Transverse colon (tissue), 4 donors: ENCODE measurements at regions not wholly inside any gene's neighbourhood (a gene's known extent, or its start where the extent isn't known, plus 50 kb on each side); places are given as distances from the start of the nearest gene placed in this dataset.

Experiments
- DNase-seq: peaks from one replicate; pipeline ENCODE4 v3.0.0-alpha.2; 2019
- H3K27ac ChIP-seq, 4 donors: fragments of 200-600 bp; sonication (generic); 2 replicates each; pipeline ENCODE4 v1.5.1; 2016 to 2018; ENCODE audit warnings: inconsistent platforms in 4 of 4
- H3K27me3 ChIP-seq: fragments of 200-600 bp; sonication (generic); 2 replicates; pipeline ENCODE4 v1.5.1; 2017; ENCODE audit warnings: inconsistent platforms
- H3K36me3 ChIP-seq, 4 donors: fragments of 200-600 bp; sonication (generic); 2 replicates each; pipeline ENCODE4 v1.5.1; 2017 to 2019; ENCODE audit warnings: inconsistent platforms in 4 of 4
- H3K4me1 ChIP-seq, 4 donors: fragments of 200-600 bp; sonication (generic); 2 replicates each; pipeline ENCODE4 v1.5.1; 2017 to 2020; ENCODE audit warnings: inconsistent platforms in 4 of 4
- H3K4me3 ChIP-seq, 4 donors: fragments of 200-600 bp; sonication (generic); 1 replicate in 1 of 4; 2 replicates in 3 of 4; pipeline versions ENCODE4 v1.5.1 to v1.6.1; 2017 to 2019; ENCODE audit warnings: inconsistent platforms in 4 of 4
- H3K9me3 ChIP-seq, 2 donors: fragments of 200-600 bp; sonication (generic); 2 replicates each; pipeline ENCODE4 v1.5.1; 2017 to 2019; ENCODE audit warnings: inconsistent platforms in 2 of 2
- CTCF ChIP-seq, 5 experiments: fragments of 200-600 bp in 3 of 5; fragments of 450-650 bp in 2 of 5; sonication (generic) in 3 of 5; IDR thresholded peaks; 1 replicate in 2 of 5; 2 replicates in 3 of 5; pipeline ENCODE4 v1.5.1; 2016 to 2017; ENCODE audit warnings: antibody characterized with exemption in 5 of 5, inconsistent platforms in 3 of 5, mild to moderate bottlenecking in 2 of 5, moderate library complexity in 1 of 5
- EP300 ChIP-seq: sonication (generic); formaldehyde crosslinking; IDR thresholded peaks from one replicate; pipeline ENCODE4 v1.6.1; 2017; ENCODE audit warnings: antibody characterized with exemption, low read depth
- POLR2A ChIP-seq: fragments of 450-650 bp; IDR thresholded peaks from one replicate; pipeline ENCODE4 v1.6.1; 2016; ENCODE audit warnings: antibody characterized with exemption, mild to moderate bottlenecking, moderate library complexity
- POLR2AphosphoS5 ChIP-seq, 3 donors: sonication (generic); formaldehyde crosslinking; IDR thresholded peaks; one replicate each; pipeline ENCODE4 v1.6.1; 2016; ENCODE audit warnings: antibody characterized with exemption in 3 of 3
- WGBS, 2 donors: methylation state at CpG; one replicate each; pipeline ENCODE4 v1.1.5; 2018; ENCODE audit warnings: low coverage in 1 of 2; 5-methylcytosine and 5-hydroxymethylcytosine counted together
- in situ Hi-C, 4 donors: fragments of 200-750 bp; cut with MboI; loops; one replicate each; pipeline versions ENCODE4 v1.15.0 to v1.15.1; 2017; ENCODE audit warnings: low sequenced_read_pairs in 3 of 4, low pct_ligation_motif_present in 1 of 4, low pct_unique_long_range_greater_than_20kb in 1 of 4
- intact Hi-C: fragments of 100-400 bp; cut with DNase I; formaldehyde crosslinking; loops from one replicate; pipeline ENCODE4 v1.15.1; 2023; ENCODE audit warnings: low total_unique reads

GRCh38 chr11:116394022-116394421, 378.8 kb downstream of the BUD13 start:
- H3K36me3 ChIP-seq, result no peaks in the 10 kb centered on the region
- 40 to 71% methylated on average over 1 to 3 of the region's 3 CpGs for WGBS, 2 donors
- no peaks in the 10 kb centered on the region for H3K27me3 ChIP-seq
- DNase-seq, result no peak
- TF ChIP-seq POLR2AphosphoS5 (IDR thresholded peaks at IDR 0.05) (no peak), EP300 (no peak), CTCF (IDR thresholded peaks at IDR 0.05) (no peak), POLR2A (no peak)
- intact Hi-C loops, result no loop called here
- H3K9me3 ChIP-seq, result no peaks in the 10 kb centered on the region
- in situ Hi-C loops, result no loop called here
- H3K4me1 ChIP-seq, result peaks cover 0 to 17% (median 1%) of the 10 kb centered on the region in 4 donors
- H3K27ac ChIP-seq, result no peak overlapping the region
- no peak overlapping the region for H3K4me3 ChIP-seq

GRCh38 chr11:116390963-116391362, 381.8 kb downstream of the BUD13 start:
- no peak overlapping the region for H3K27ac ChIP-seq
- no peak for TF ChIP-seq EP300
- no peak for TF ChIP-seq CTCF (IDR thresholded peaks at IDR 0.05)
- no peak for TF ChIP-seq POLR2A
- TF ChIP-seq POLR2AphosphoS5 (IDR thresholded peaks at IDR 0.05), result no peak
- no peak for DNase-seq
- H3K27me3 ChIP-seq, result no peaks in the 10 kb centered on the region
- H3K4me3 ChIP-seq, result no peak overlapping the region
- H3K36me3 ChIP-seq, result no peaks in the 10 kb centered on the region
- intact Hi-C loops, result no loop called here
- in situ Hi-C loops, result no loop called here
- WGBS, 2 donors, result 54 to 63% methylated on average over 3 of the region's 3 CpGs
- H3K4me1 ChIP-seq, result peaks cover 0 to 1% (median under 1%) of the 10 kb centered on the region in 4 donors
- no peaks in the 10 kb centered on the region for H3K9me3 ChIP-seq

GRCh38 chr11:116388146-116388545, 384.6 kb downstream of the BUD13 start:
- TF ChIP-seq POLR2A (no peak), EP300 (no peak), CTCF (IDR thresholded peaks at IDR 0.05) (no peak), POLR2AphosphoS5 (IDR thresholded peaks at IDR 0.05) (no peak)
- no peak for DNase-seq
- 87% methylated on average over 1 of the region's 1 CpG; no CpG with 5 or more reads in 1 of the 2 donors for WGBS, 2 donors
- no peaks in the 10 kb centered on the region for H3K9me3 ChIP-seq
- intact Hi-C loops (no loop called here), in situ Hi-C loops (no loop called here)
- no peak overlapping the region for H3K4me3 ChIP-seq
- H3K27ac ChIP-seq, result no peak overlapping the region
- no peaks in the 10 kb centered on the region for H3K27me3 ChIP-seq
- no peaks in the 10 kb centered on the region for H3K36me3 ChIP-seq
- H3K4me1 ChIP-seq, result no peaks in the 10 kb centered on the region

GRCh38 chr11:116387641-116388040, 385.1 kb downstream of the BUD13 start:
- in situ Hi-C loops (no loop called here), intact Hi-C loops (no loop called here)
- Histone ChIP-seq H3K9me3 (no peaks in the 10 kb centered on the region), H3K36me3 (no peaks in the 10 kb centered on the region), H3K27me3 (no peaks in the 10 kb centered on the region), H3K27ac (no peak overlapping the region), H3K4me3 (no peak overlapping the region), H3K4me1 (no peaks in the 10 kb centered on the region)
- WGBS, 2 donors, result 69% methylated on average over 2 of the region's 2 CpGs; no CpG with 5 or more reads in 1 of the 2 donors
- no peak for DNase-seq
- TF ChIP-seq EP300 (no peak), POLR2A (no peak), POLR2AphosphoS5 (IDR thresholded peaks at IDR 0.05) (no peak), CTCF (IDR thresholded peaks at IDR 0.05) (no peak)
